ENCODE measurements at regions not wholly inside any gene's neighbourhood (a gene's known extent, or its start where the extent isn't known, plus 50 kb on each side); places are given as distances from the start of the nearest gene placed in this dataset.
"Not testable (repeated sequence)": the region's sequence is repeated elsewhere in the genome, so short reads cannot be mapped to it uniquely, and the experiment has no call there.

- peak; percentile 1 for DNase-seq
Measured at GRCh38 chr6:85923013-85923430, 280.3 kb upstream of the SYNCRIP start.

GRCh38 chr6:85920782-85921181, 278.1 kb upstream of the SYNCRIP start:
- peak; percentile 5 for DNase-seq

- no peak for DNase-seq
Measured at GRCh38 chr6:85917522-85917921, 274.8 kb upstream of the SYNCRIP start.

- no peak for DNase-seq
Measured at GRCh38 chr6:85913001-85913400, 270.3 kb upstream of the SYNCRIP start.

- no peak for DNase-seq
Measured at GRCh38 chr6:85912582-85912981, 269.9 kb upstream of the SYNCRIP start.

- DNase-seq = no peak
Measured at GRCh38 chr6:85911067-85911466, 268.4 kb upstream of the SYNCRIP start.

- not testable (repeated sequence) for DNase-seq
Measured at GRCh38 chr6:85908120-85908519, 265.4 kb upstream of the SYNCRIP start.

- DNase-seq = no peak
Measured at GRCh38 chr6:85892346-85892745, 249.7 kb upstream of the SYNCRIP start.

- DNase-seq = no peak
Measured at GRCh38 chr6:85887461-85887860, 244.8 kb upstream of the SYNCRIP start.

GRCh38 chr6:85868685-85869084, 226.0 kb upstream of the SYNCRIP start:
- no peak for DNase-seq

GRCh38 chr6:85867595-85867994, 224.9 kb upstream of the SYNCRIP start:
- DNase-seq = no peak

GRCh38 chr6:85866758-85867401, 224.2 kb upstream of the SYNCRIP start:
- no peak for DNase-seq

- DNase-seq = no peak
Measured at GRCh38 chr6:85866370-85866730, 223.7 kb upstream of the SYNCRIP start.

- no peak for DNase-seq
Measured at GRCh38 chr6:85865420-85866369, 223.0 kb upstream of the SYNCRIP start.

GRCh38 chr6:85864453-85865401, 222.0 kb upstream of the SYNCRIP start:
- no peak for DNase-seq

- no peak for DNase-seq
Measured at GRCh38 chr6:85856235-85856634, 213.5 kb upstream of the SYNCRIP start.

GRCh38 chr6:85838351-85839119, 195.8 kb upstream of the SYNCRIP start:
- not testable (repeated sequence) for DNase-seq

GRCh38 chr6:85828973-85829372, 186.3 kb upstream of the SYNCRIP start:
- no peak for DNase-seq

- DNase-seq = no peak
Measured at GRCh38 chr6:85826997-85827396, 184.3 kb upstream of the SYNCRIP start.

GRCh38 chr6:85824329-85824728, 181.6 kb upstream of the SYNCRIP start:
- no peak for DNase-seq

- DNase-seq = no peak
Measured at GRCh38 chr6:85810558-85810957, 167.9 kb upstream of the SYNCRIP start.

GRCh38 chr6:85803721-85804120, 161.0 kb upstream of the SYNCRIP start:
- DNase-seq = no peak

All from NCI-H2171 (cell line).